ENCODE measurements at regions not wholly inside any gene's neighbourhood (a gene's known extent, or its start where the extent isn't known, plus 50 kb on each side); places are given as distances from the start of the nearest gene placed in this dataset.

DNA sequence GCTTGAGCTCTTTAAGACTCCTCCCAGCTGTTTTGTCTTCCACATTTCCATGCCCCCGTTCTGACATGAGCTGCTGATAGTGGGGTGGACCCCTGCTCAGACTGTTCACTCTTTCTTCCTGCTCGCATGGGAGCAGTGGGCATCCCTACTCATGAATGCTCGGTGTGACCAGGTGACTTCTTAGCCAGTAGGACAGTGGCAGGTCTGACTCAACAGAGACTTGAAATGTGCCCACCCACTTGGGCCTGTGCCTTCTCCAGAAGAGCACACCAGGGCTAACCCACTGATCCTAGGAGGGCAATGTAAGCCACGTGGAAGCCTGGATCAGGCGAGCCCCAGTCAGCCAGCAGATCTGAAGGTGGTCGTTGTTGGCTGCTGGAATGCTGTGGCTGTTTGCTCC, 582.0 kb downstream of the QKI start:
- TF ChIP-seq, protein P1, sequence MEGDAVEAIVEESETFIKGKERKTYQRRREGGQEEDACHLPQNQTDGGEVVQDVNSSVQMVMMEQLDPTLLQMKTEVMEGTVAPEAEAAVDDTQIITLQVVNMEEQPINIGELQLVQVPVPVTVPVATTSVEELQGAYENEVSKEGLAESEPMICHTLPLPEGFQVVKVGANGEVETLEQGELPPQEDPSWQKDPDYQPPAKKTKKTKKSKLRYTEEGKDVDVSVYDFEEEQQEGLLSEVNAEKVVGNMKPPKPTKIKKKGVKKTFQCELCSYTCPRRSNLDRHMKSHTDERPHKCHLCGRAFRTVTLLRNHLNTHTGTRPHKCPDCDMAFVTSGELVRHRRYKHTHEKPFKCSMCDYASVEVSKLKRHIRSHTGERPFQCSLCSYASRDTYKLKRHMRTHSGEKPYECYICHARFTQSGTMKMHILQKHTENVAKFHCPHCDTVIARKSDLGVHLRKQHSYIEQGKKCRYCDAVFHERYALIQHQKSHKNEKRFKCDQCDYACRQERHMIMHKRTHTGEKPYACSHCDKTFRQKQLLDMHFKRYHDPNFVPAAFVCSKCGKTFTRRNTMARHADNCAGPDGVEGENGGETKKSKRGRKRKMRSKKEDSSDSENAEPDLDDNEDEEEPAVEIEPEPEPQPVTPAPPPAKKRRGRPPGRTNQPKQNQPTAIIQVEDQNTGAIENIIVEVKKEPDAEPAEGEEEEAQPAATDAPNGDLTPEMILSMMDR (IDR thresholded peaks at IDR 0.05; ENCODE audit: low read depth, low read length) = no peak
- no peak for TF ChIP-seq EZH2phosphoT487 (IDR thresholded peaks at IDR 0.05; ENCODE audit: low read depth)
